H9 (cell line): ENCODE measurements at regions not wholly inside any gene's neighbourhood (a gene's known extent, or its start where the extent isn't known, plus 50 kb on each side); places are given as distances from the start of the nearest gene placed in this dataset.

Experiments
- DNase-seq: peaks from one replicate; pipeline ENCODE4 v3.0.0-alpha.2; 2017
- H2AFZ ChIP-seq: one replicate; pipeline ENCODE4 v1.6.1; 2013; ENCODE audit warnings: mild to moderate bottlenecking, low read length, control low read depth, moderate library complexity
- H2AK5ac ChIP-seq: 2 replicates; pipeline ENCODE4 v1.6.1; 2013; ENCODE audit warnings: low read length, control low read depth, mixed read lengths; ENCODE audit not compliant: insufficient read length
- H2BK120ac ChIP-seq: one replicate; pipeline ENCODE4 v1.6.1; 2013; ENCODE audit warnings: low read depth, mild to moderate bottlenecking, low read length, control low read depth, inconsistent platforms; ENCODE audit not compliant: poor library complexity, severe bottlenecking
- H2BK12ac ChIP-seq: 2 replicates; pipeline ENCODE4 v1.6.1; 2013; ENCODE audit warnings: low read length, control low read depth, mixed read lengths, low read depth; ENCODE audit not compliant: insufficient read length
- H2BK15ac ChIP-seq: 2 replicates; pipeline ENCODE4 v1.6.1; 2013; ENCODE audit warnings: low read depth, low read length, control low read depth
- H2BK20ac ChIP-seq: one replicate; pipeline ENCODE4 v1.6.1; 2013; ENCODE audit warnings: low read depth, mild to moderate bottlenecking, low read length, control low read depth, inconsistent platforms; ENCODE audit not compliant: poor library complexity, severe bottlenecking
- H2BK5ac ChIP-seq: 2 replicates; pipeline ENCODE4 v1.6.1; 2013; ENCODE audit warnings: low read length, control low read depth, mixed read lengths; ENCODE audit not compliant: insufficient read length
- H3K14ac ChIP-seq: 2 replicates; pipeline ENCODE4 v1.6.1; 2013; ENCODE audit warnings: low read length, control low read depth; ENCODE audit not compliant: insufficient read depth
- H3K18ac ChIP-seq: 2 replicates; pipeline ENCODE4 v1.6.1; 2013; ENCODE audit warnings: low read depth, mild to moderate bottlenecking, mixed read lengths, low read length, control low read depth; ENCODE audit not compliant: insufficient read length
- H3K23ac ChIP-seq: 2 replicates; pipeline ENCODE4 v1.6.1; 2013; ENCODE audit warnings: low read length, control low read depth, mixed read lengths, low read depth; ENCODE audit not compliant: insufficient read length
- H3K23me2 ChIP-seq: 2 replicates; pipeline ENCODE4 v1.6.1; 2013; ENCODE audit warnings: low read depth, mild to moderate bottlenecking, mixed read lengths, low read length, control low read depth; ENCODE audit not compliant: insufficient read length, poor library complexity, severe bottlenecking
- H3K27ac ChIP-seq: 2 replicates; pipeline ENCODE4 v1.5.1; 2013; ENCODE audit warnings: low read length, control low read depth, mixed read lengths, low read depth; ENCODE audit not compliant: insufficient read length
- H3K27me3 ChIP-seq: 2 replicates; pipeline ENCODE4 v1.6.1; 2013; ENCODE audit warnings: low read length, control low read depth, inconsistent platforms; ENCODE audit not compliant: insufficient read depth
- H3K4ac ChIP-seq: 2 replicates; pipeline ENCODE4 v1.6.1; 2013; ENCODE audit warnings: low read depth, mild to moderate bottlenecking, control low read depth, inconsistent platforms, low read length, moderate library complexity
- H3K4me1 ChIP-seq: 2 replicates; pipeline ENCODE4 v1.6.1; 2013; ENCODE audit warnings: low read length, control low read depth, inconsistent platforms; ENCODE audit not compliant: insufficient read depth
- H3K4me2 ChIP-seq: 2 replicates; pipeline ENCODE4 v1.6.1; 2013; ENCODE audit warnings: low read length, control low read depth, mixed read lengths; ENCODE audit not compliant: insufficient read length, insufficient read depth
- H3K56ac ChIP-seq: 2 replicates; pipeline ENCODE4 v1.6.1; 2013; ENCODE audit warnings: low read depth, mild to moderate bottlenecking, mixed read lengths, low read length, control low read depth; ENCODE audit not compliant: insufficient read length
- H3K79me1 ChIP-seq: 2 replicates; pipeline ENCODE4 v1.6.1; 2013; ENCODE audit warnings: low read depth, mild to moderate bottlenecking, moderate library complexity, low read length, control low read depth, inconsistent platforms; ENCODE audit not compliant: insufficient read depth, poor library complexity, severe bottlenecking
- H3K79me2 ChIP-seq: 2 replicates; pipeline ENCODE4 v1.6.1; 2013; ENCODE audit warnings: low read length, control low read depth, inconsistent platforms; ENCODE audit not compliant: insufficient read depth
- H3K9ac ChIP-seq: 2 replicates; pipeline ENCODE4 v1.6.1; 2013; ENCODE audit warnings: low read length, control low read depth, mixed read lengths; ENCODE audit not compliant: insufficient read length; ENCODE audit errors: extremely low read depth
- H3K9me3 ChIP-seq: one replicate; pipeline ENCODE4 v1.6.1; 2013; ENCODE audit warnings: low read depth, low read length, inconsistent platforms; ENCODE audit not compliant: control insufficient read depth
- H3T11ph ChIP-seq: one replicate; pipeline ENCODE4 v1.6.1; 2013; ENCODE audit warnings: mild to moderate bottlenecking, low read length, control low read depth, inconsistent platforms
- H4K20me1 ChIP-seq: one replicate; pipeline ENCODE4 v1.6.1; 2013; ENCODE audit not compliant: control insufficient read depth, insufficient read length, insufficient read depth
- H4K5ac ChIP-seq: 2 replicates; pipeline ENCODE4 v1.6.1; 2013; ENCODE audit warnings: low read depth, mild to moderate bottlenecking, mixed read lengths, low read length, control low read depth; ENCODE audit not compliant: insufficient read length
- H4K8ac ChIP-seq: replicated peaks from 2 replicates; pipeline ENCODE4 v1.6.1; 2013; ENCODE audit warnings: low read length, control low read depth, mixed read lengths, low read depth; ENCODE audit not compliant: insufficient read length
- H4K91ac ChIP-seq: 2 replicates; pipeline ENCODE4 v1.6.1; 2013; ENCODE audit warnings: low read depth, mild to moderate bottlenecking, moderate library complexity, mixed read lengths, low read length, control low read depth; ENCODE audit not compliant: insufficient read length
- H3K27ac Mint-ChIP-seq, 3 experiments: 2 replicates in 2 of 3; 3 replicates in 1 of 3; pipeline ENCODE4 v1.8.0; 2020 to 2021; ENCODE audit warnings: mixed read lengths in 3 of 3, mild to moderate bottlenecking in 1 of 3, moderate library complexity in 1 of 3
- H3K27me3 Mint-ChIP-seq: 2 replicates; pipeline ENCODE4 v1.8.0; 2021; ENCODE audit warnings: low read depth, mild to moderate bottlenecking, moderate library complexity, mixed read lengths
- H3K36me3 Mint-ChIP-seq, 3 experiments: 2 replicates in 2 of 3; 3 replicates in 1 of 3; pipeline ENCODE4 v1.8.0; 2020 to 2021; ENCODE audit warnings: low read depth in 3 of 3, mixed read lengths in 3 of 3; ENCODE audit not compliant: insufficient read depth in 1 of 3
- H3K4me1 Mint-ChIP-seq, 2 experiments: 2 replicates each; pipeline ENCODE4 v1.8.0; 2020; ENCODE audit warnings: mixed read lengths in 2 of 2
- H3K4me3 Mint-ChIP-seq, 2 experiments: 2 replicates in 1 of 2; 3 replicates in 1 of 2; pipeline ENCODE4 v1.8.0; 2020 to 2021; ENCODE audit warnings: mild to moderate bottlenecking in 2 of 2, mixed read lengths in 2 of 2, moderate library complexity in 1 of 2
- H3K9me3 Mint-ChIP-seq, 2 experiments: 2 replicates in 1 of 2; 3 replicates in 1 of 2; pipeline ENCODE4 v1.8.0; 2020; ENCODE audit warnings: mild to moderate bottlenecking in 2 of 2, mixed read lengths in 2 of 2, moderate library complexity in 1 of 2
- CTCF ChIP-seq: fragments of 200-600 bp; sonication (generic); conservative IDR thresholded peaks from 3 replicates; pipeline ENCODE4 v1.8.0; 2021; ENCODE audit warnings: antibody characterized with exemption, mild to moderate bottlenecking
- WGBS: extraction: QIAGEN DNeasy Blood & Tissue Kit; methylation state at CpG from one replicate; pipeline ENCODE4 v1.1.7; 2013; ENCODE audit warnings: missing lambda C conversion rate, low lambda C conversion rate, mixed read lengths; ENCODE audit not compliant: insufficient read length; ENCODE audit errors: extremely low coverage; 5-methylcytosine and 5-hydroxymethylcytosine counted together

GRCh38 chr1:4430406-4431365 lies 223.7 kb upstream of the AJAP1 start:
- Histone ChIP-seq H2AK5ac (no peak overlapping the region), H3K9me3 (no peaks in the 10 kb centered on the region)
- H3K27me3 Mint-ChIP-seq: no peaks in the 10 kb centered on the region

More at GRCh38 chr1:4430406-4431365, 223.7 kb upstream of the AJAP1 start:
- H3K4ac ChIP-seq: no peak overlapping the region
- no peak overlapping the region for H3K9ac ChIP-seq
- no peak overlapping the region for H3K27ac ChIP-seq
- no peaks in the 10 kb centered on the region for H3K36me3 Mint-ChIP-seq
- H4K20me1 ChIP-seq: no peaks in the 10 kb centered on the region
- no peak overlapping the region for H2BK20ac ChIP-seq
- H4K8ac ChIP-seq: no peak overlapping the region
- no peak overlapping the region for H2BK120ac ChIP-seq
- H3K4me3 Mint-ChIP-seq: no peak overlapping the region
- no peak overlapping the region for H3K4me2 ChIP-seq
- H3K9me3 Mint-ChIP-seq: no peaks in the 10 kb centered on the region; a peak in 1 of 5 replicates
- H4K5ac ChIP-seq: no peak overlapping the region
- no CpG with 5 or more reads among the region's 10 CpGs for WGBS
- H3K23ac ChIP-seq: no peak overlapping the region
- no peak for DNase-seq
- H2BK12ac ChIP-seq: no peak overlapping the region
- no peak overlapping the region for H3K27ac Mint-ChIP-seq
- no peak overlapping the region for H4K91ac ChIP-seq
- H3K79me2 ChIP-seq: no peaks in the 10 kb centered on the region
- no peak overlapping the region for H3K18ac ChIP-seq
- H3K56ac ChIP-seq: no peak overlapping the region
- no peak for TF ChIP-seq CTCF
- H2BK5ac ChIP-seq: no peak overlapping the region
- H3K4me1 Mint-ChIP-seq: peaks cover 6 to 7% of the 10 kb centered on the region in 2 experiments; a peak in 3 of 4 replicates
- H3K79me1 ChIP-seq: no peaks in the 10 kb centered on the region
- H3K23me2 ChIP-seq: no peaks in the 10 kb centered on the region
- no peaks in the 10 kb centered on the region for H3K27me3 ChIP-seq
- H2AFZ ChIP-seq: no peak overlapping the region
- H2BK15ac ChIP-seq: no peak overlapping the region
- peaks cover 2% of the 10 kb centered on the region; the same call in 1 of the 2 replicates for H3K4me1 ChIP-seq
- H3T11ph ChIP-seq: no peak overlapping the region
- H3K14ac ChIP-seq: no peak overlapping the region
